K562 (cell line): ENCODE measurements at regions not wholly inside any gene's neighbourhood (a gene's known extent, or its start where the extent isn't known, plus 50 kb on each side); places are given as distances from the start of the nearest gene placed in this dataset.

Experiments
- CREM ChIP-seq: IDR thresholded peaks from 2 replicates; pipeline ENCODE4 v1.6.1; 2014; ENCODE audit warnings: antibody characterized with exemption, low read depth
- DMBX1 ChIP-seq: fragments of 250-450 bp; sonication (Bioruptor Pico); IDR thresholded peaks from 2 replicates; pipeline ENCODE4 v1.8.0; 2022; ENCODE audit warnings: inconsistent platforms, mild to moderate bottlenecking, moderate library complexity, borderline replicate concordance
- FOXK2 ChIP-seq, 2 experiments: fragments of 450-650 bp; IDR thresholded peaks in 1 of 2; conservative IDR thresholded peaks in 1 of 2; 2 replicates each; pipeline ENCODE4 v1.6.1; 2016; ENCODE audit warnings: low read depth in 2 of 2, mild to moderate bottlenecking in 1 of 2
- FOXP4 ChIP-seq: sonication (generic); formaldehyde crosslinking; IDR thresholded peaks from 2 replicates; pipeline ENCODE4 v1.8.0; 2022; ENCODE audit warnings: mild to moderate bottlenecking, missing genetic modification reagents, borderline replicate concordance
- HOXB6 ChIP-seq: fragments of 250-450 bp; sonication (Bioruptor Pico); IDR thresholded peaks from 2 replicates; pipeline ENCODE4 v1.5.1; 2022; ENCODE audit warnings: mild to moderate bottlenecking, borderline replicate concordance
- POLR2AphosphoS5 ChIP-seq: IDR thresholded peaks from 2 replicates; pipeline ENCODE4 v1.6.1; 2011; ENCODE audit warnings: mild to moderate bottlenecking, low read depth, low read length, moderate library complexity; ENCODE audit not compliant: control insufficient read depth, insufficient read depth
- SAFB2 ChIP-seq: fragments of 200-400 bp; formaldehyde crosslinking; IDR thresholded peaks from 2 replicates; pipeline ENCODE4 v1.6.1; 2018; ENCODE audit warnings: borderline replicate concordance, low read length, low read depth, moderate library complexity; ENCODE audit not compliant: severe bottlenecking
- TOE1 ChIP-seq, 2 experiments: fragments of 450-650 bp in 1 of 2; sonication (generic) in 1 of 2; formaldehyde crosslinking in 1 of 2; IDR thresholded peaks; 2 replicates each; pipeline versions ENCODE4 v1.7.1 to v1.8.0; 2016 to 2022; ENCODE audit warnings: borderline replicate concordance in 2 of 2, mild to moderate bottlenecking in 2 of 2, antibody characterized with exemption in 1 of 2, inconsistent platforms in 1 of 2, low read depth in 1 of 2, missing genetic modification reagents in 1 of 2, moderate library complexity in 1 of 2
- TRIM24 ChIP-seq, 2 experiments: fragments of 450-650 bp; IDR thresholded peaks; 2 replicates each; pipeline ENCODE4 v1.6.1; 2016
- WHSC1 ChIP-seq: IDR thresholded peaks from one replicate; pipeline ENCODE4 v1.6.1; 2012; ENCODE audit warnings: low read length, control low read depth, inconsistent platforms
- ZBTB43 ChIP-seq: sonication (generic); formaldehyde crosslinking; IDR thresholded peaks from 2 replicates; pipeline ENCODE4 v1.8.0; 2023; ENCODE audit warnings: mild to moderate bottlenecking, missing genetic modification reagents
- ZBTB5 ChIP-seq: fragments of 450-650 bp; IDR thresholded peaks from 2 replicates; pipeline ENCODE4 v1.6.1; 2017; ENCODE audit warnings: antibody characterized with exemption
- ZNF121 ChIP-seq: sonication (generic); formaldehyde crosslinking; conservative IDR thresholded peaks from 2 replicates; pipeline ENCODE4 v1.8.0; 2022; ENCODE audit warnings: missing genetic modification reagents
- ZNF3 ChIP-seq: fragments of 250-450 bp; sonication (Bioruptor Pico); IDR thresholded peaks from 2 replicates; pipeline ENCODE4 v1.5.0; 2021; ENCODE audit warnings: mild to moderate bottlenecking, moderate library complexity
- ZNF384 ChIP-seq: IDR thresholded peaks from 2 replicates; pipeline ENCODE4 v1.6.1; 2012; ENCODE audit warnings: low read depth, low read length, improper control_type of control experiment

GRCh38 chr16:79874391-79874790 lies 273.9 kb upstream of the MAF start (continued):
- TF ChIP-seq ZBTB5 (no peak), TRIM24 (IDR thresholded peaks at IDR 0.05) (no peak), FOXP4 (CRISPR knock-in tag) (no peak), FOXK2 (conservative IDR thresholded peaks at IDR 0.05 in 1 of 2, IDR thresholded peaks at IDR 0.05 in 1 of 2; ENCODE audit: low read depth in 2 of 2) (no peak), SAFB2 (no peak), CREM (no peak), TOE1 (IDR thresholded peaks at IDR 0.05; ENCODE audit: borderline replicate concordance) (no peak), TOE1 (CRISPR knock-in tag; IDR thresholded peaks at IDR 0.05; ENCODE audit: borderline replicate concordance, low read depth) (no peak), POLR2AphosphoS5 (no peak), WHSC1 (no peak), ZBTB43 (CRISPR knock-in tag) (no peak), ZNF3 (CRISPR knock-in tag) (no peak), ZNF384 (no peak), HOXB6 (CRISPR knock-in tag) (no peak), ZNF121 (CRISPR knock-in tag) (no peak), DMBX1 (peak; percentile 72)
